NCI-H526 (cell line): ENCODE measurements at regions not wholly inside any gene's neighbourhood (a gene's known extent, or its start where the extent isn't known, plus 50 kb on each side); places are given as distances from the start of the nearest gene placed in this dataset.

Experiments
- DNase-seq, 2 experiments: peaks; one replicate each; lab custom pipeline; 2025; lab: John Stamatoyannopoulos, UW

DNA sequence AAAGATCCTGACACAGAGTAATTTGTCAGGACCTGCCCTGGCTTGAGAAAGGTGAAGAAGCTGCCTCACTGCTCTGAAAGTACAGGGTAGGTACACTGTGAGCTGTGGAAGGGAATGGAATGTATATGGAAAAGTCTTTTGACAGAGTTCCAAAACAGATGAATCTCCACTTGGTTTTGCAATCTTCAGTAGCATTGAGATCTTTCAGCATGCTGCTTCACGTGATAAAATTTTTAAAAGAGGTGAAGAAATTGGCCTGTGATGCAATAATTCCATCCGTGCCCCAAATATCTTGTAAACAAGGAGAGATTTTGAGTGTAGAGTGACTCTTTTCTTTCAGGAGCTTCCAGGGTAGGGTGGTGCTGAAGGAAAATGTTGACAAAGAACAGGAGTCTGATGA is 123.1 kb downstream of the OSR1 start:
- DNase-seq, result no peak

DNA sequence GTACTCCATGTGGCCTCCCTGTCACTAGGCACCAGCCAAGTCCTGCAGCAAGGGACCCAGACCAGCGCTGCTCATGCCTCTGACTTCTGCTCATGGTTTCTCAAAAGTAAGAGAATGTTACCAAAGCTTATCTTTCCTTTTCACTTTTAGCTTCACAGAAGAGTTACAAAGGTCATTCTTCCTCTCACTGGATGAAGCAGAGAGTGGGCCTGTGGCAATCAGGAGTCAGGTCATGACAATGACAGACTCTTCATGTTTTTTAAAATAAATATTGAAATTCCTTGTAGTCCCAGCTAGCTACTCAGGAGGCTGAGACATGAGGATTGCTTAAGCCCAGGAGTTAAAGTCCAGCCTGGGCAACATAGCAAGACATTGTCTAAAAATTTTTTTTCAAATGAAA is 126.1 kb downstream of the OSR1 start:
- DNase-seq, result no peak

DNA sequence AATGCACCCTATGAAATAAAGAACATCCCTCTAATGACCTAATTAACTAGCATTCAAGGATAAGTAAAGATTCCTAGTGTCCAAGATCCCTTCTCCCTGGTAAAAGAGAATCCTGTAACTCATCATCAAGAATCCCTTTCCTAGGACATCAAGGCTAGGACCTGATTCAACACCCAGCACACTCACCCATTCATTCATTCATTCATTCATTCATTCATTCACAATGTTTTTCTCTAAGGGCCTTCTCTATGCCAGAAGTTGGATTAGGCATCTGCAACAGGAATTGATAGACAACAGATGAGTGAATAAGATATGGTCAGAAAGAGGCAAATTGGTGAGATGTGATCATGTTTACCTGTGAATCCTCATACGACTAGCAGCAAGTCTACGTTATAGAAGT is 126.8 kb downstream of the OSR1 start:
- no peak for DNase-seq

DNA sequence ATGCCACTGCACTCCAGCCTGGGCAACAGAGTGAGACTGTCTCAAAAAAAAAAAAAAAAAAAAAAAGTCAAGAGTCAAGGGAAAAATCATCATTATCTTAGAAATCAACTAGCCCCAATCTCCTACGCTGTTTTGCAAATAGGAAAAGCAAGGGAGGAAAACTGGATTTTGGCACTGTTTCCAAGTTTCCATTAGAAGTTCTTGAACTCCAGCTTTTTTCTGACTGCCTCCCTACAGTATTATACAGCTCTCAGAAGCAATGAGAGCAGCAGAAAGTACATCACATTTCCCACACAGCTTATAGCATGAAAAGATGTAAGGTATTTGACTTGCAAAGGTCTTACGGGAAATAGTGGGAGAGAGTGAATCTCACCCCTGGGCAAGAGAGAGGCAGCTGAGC is 127.8 kb downstream of the OSR1 start:
- DNase-seq, result no peak

DNA sequence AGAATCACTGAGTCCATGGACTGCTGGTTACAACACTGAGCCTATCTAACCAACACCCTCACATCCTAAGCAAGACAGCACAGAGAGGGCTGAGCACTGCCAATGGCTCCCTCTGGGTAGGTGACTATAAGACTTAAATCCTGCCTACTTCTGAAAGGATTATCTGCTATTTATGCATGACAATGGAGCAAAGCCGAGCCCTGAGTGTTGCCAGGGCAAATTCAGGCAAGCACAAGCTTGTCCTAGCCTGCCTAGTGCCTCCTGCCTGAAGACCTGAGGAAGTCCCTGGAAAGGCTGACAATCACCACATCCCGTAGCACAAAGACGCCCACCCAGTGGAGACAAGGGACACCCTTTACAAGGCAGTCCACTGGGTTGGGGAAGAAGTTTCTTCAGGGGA is 129.7 kb downstream of the OSR1 start:
- peak in 1 of 2 experiments; percentile 55 for DNase-seq

DNA sequence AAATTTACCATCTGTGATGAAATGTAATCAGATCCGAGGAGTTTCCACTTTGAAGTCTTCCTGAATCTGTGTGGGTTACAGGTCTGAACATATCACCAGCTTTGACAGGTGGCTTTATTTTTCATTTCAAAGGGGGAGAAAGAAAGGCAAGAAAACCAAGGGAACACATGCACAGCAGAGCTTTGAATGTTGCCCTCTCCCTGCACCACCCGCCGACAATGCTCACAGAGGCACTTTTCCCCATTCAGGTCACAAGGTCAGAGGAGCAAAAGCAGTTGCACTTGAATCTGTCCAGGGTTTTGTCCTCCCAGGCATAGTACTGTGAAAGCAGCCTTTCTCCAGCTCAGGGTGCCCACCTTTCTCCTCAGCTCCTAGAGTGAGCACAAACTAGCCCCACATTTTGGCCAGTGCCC is 130.2 kb downstream of the OSR1 start:
- DNase-seq, result no peak

DNA sequence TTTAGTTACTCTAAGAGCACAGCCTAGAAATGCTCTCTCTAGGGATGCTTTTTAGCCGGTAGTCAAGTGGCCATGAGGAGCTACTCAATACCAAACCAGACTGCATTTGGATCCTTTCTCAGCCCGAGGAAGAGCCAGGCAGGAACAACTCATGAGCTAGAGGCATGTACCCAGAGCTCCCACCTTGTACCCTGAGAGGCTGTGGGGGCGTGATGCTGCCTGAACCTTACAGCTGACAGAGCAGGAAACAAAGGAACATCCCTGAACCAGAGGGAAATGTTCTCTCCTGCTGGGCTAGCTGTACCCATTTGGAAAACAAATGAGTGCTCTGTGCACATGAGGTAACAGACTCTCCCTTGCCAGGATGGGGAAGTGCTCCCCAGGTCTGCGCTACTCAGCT is 131.6 kb downstream of the OSR1 start:
- DNase-seq, result no peak

DNA sequence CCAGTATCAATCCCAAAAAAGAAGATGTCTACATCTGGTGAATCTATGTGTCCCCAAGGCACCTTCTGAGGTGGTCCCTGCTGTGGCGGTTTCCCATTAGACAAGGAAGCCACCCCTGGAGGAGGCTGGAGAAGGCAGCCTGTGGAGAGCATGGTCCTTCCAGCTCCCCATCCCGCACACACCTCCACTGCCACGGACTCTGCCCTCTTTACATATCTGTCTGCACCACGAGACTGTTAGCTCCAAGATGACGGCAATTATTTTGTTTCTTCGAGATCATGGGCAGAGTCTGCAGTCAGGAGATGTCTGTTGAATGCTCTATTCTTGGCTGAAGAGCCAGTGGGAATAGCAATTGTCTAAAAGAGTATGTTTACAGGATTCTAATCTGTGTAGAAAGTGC is 132.0 kb downstream of the OSR1 start:
- DNase-seq, result no peak

DNA sequence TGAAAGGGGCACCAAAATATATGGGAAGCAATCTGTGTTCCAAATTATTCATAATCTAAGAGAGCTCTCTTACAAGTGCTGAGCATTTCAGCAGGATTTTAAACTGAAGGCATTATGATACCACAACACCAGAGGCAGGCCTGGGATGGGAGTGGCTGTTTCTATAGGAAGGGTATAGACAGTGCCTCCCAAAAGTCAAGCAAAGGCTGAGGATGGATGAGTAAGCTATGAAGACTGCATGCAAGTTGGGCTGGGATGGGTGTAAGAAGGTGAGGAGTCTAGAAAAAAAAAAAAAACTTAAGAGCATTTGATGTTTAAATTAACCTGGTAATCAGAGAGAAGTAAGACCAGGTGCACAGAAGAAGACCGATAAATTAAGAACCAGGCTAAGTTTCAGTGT is 132.5 kb downstream of the OSR1 start:
- DNase-seq, result no peak

DNA sequence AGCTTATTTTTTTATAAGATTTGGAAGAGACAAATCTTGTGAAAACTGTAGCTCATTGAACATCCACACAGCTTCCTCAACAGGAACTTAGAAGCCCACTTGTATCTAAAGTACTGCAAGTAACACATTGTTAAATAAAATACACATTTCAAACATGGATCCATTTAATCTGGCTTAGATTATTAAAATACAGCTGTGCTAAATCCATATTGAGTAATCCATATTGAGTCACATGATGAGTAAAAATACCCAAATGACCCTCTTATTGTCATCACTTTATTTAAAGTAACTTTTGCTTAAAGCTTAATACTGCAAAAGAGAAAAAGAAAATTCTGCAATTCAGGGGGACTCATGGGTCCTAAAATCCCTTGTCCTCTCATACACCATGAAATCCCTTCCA is 133.3 kb downstream of the OSR1 start:
- DNase-seq, result no peak

DNA sequence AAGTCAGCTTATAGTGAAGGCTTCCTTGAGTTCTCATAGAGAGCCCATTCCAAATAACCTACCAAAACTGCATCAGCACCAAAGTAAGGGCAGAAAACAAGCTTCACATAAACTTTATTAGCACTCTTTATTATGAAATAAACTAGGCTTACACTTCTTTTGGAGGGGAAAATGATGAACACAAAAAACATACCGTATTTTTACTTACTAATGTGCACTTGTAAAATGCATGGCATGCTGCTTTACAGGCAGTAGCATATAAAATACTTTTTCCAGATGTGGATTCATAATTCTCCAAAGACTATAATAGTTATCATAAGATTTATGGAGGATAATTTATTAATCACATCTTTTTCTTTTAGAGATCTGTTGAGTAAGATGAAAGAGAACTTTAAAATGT is 133.9 kb downstream of the OSR1 start:
- DNase-seq, result no peak

DNA sequence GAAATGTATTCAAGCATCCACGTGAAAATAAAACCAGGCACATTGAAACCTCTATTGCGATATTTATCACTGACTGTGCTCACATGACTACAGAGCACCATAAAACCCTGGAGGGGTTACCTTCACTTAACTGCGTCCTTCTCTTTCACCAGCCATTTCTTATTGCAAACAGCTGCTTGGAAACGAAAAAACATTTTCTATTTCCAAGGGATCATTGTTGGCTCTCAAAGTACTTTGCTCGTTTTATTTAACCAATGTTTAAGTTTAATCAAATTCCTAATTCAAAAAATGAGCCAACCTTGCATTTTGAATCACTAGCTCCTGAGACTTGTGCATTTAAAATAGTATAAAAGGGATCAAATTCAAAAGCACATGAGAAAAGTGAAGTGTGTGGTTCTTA is 134.4 kb downstream of the OSR1 start:
- no peak for DNase-seq

DNA sequence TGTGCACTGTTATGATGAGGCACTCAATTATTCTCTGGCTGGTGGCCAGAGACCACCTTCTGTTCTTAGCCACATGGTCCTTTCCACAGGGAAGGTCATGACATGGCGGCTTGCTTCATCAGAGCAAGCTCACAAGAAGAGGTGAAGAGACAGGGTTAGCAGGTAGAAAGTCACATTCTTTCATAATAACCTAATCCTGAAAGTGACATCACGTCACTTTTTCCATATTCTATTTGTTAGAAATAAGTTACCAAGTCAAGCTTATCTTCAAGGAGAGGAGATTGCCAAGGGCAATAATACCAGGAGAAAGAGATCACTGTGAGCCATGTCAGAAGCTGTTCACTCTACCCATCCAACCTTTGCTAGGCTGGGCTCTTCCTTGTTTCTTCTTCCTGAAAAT is 139.4 kb downstream of the OSR1 start:
- DNase-seq, result no peak

DNA sequence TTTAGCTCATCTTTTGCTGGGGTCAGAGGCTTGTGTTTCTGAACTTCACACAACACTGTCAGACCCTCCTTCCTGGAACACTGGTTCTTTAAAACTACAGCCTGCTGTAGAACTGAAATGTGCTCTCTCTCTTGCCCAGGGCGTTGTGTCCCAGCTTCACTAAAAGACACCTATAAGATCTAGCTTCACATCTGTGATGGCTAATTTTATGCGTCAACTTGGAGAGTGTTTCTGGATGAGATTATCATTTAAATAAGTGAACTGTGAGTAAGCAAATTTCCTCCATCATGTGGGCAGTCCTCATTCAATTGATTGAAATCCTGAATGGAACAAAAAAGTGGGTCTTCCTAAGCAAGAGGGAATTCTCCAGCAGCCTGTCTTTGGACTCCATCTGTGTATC is 140.3 kb downstream of the OSR1 start:
- DNase-seq, result no peak

DNA sequence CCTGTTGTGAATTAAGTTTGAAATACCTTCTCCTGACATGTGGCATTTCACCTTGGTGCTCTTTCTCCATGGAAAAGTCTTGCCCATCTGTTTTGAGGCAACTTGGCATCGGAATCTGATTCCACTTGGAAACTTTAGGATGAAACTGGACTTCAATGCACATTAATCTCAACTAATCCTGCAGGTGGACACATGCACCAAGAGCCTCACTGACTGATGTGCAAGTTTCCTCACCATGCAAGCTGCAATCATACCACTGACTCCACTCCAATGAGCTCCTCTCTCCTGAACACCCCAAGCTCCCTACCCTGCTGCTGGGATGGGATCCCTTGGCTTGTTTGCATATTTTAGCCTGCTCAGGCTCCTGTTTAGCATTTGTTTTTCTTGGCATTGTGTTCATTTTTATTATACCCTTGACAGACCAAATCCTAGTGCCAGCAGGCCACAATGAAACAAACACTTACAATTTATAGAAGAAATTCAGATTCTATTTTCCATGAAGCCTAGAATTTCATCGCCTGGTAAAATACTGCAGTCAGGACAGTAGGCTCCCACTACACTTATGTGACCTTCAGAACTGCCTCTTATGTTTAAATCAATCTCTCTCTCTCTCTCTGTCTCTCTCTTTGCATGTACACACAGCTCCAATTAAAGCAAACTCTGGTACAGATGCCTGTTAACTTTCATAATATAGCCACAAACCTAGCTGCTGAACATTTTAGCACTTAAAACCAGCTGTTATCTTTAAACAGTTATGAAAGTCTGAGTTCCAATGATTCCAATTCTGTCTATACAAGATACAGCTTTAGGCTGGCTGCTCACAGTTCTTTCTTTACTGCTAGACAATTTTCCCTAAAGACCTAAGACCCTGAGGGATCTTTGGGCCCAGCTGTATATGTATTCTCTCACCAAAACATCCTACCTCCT is 141.5 kb downstream of the OSR1 start:
- DNase-seq, result peak in 1 of 2 experiments; percentile 18

DNA sequence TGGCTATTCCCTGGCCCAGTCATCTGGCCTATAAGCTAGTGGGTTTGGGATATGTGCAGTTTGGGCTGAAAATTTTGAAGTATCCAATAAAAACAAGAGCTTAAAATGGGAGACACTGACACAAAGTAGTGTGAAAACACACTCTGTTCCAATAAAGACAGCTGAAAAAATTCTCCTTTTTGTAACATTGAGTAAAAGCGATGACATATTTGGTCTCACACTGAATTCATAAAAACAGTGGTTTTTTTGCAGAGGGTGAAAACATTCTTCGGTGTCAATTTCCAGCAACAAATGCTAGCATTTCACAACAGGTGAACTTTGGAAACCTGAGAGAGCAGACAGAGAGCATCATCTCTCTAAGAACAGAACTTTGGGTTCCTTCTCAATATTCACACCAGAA is 142.2 kb downstream of the OSR1 start:
- no peak for DNase-seq

DNA sequence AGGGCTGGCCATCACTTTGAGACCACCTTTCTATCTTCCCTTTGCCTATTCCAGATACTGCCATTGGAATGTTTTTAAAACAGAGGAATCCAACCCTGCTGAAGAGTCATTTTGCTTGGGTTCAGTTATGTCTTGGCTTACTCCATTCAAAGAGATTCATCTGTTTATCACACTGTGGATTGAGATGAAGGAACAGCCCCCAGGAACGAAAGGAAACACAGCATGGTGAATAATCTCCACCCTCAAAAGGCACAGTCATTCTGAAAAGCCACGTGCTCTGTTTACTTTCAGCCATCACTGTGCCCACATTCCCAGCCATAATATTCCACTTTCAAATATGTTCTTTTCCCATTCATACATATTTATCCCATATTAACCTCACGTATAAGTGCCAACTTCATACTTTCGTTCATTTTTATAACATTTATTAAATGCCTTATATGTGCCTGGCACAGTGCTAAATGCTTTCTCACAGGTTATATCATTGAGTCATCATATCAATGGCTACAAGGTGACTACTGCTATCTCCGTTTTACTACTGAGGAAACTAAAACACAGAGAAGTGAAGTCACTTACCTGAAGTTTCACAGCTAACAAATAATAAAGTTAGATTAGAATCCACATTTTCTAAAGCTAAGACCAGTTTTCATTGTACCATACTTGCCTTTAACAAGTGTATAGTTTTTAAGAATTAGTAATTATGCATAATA is 143.6 kb downstream of the OSR1 start:
- DNase-seq, result no peak

DNA sequence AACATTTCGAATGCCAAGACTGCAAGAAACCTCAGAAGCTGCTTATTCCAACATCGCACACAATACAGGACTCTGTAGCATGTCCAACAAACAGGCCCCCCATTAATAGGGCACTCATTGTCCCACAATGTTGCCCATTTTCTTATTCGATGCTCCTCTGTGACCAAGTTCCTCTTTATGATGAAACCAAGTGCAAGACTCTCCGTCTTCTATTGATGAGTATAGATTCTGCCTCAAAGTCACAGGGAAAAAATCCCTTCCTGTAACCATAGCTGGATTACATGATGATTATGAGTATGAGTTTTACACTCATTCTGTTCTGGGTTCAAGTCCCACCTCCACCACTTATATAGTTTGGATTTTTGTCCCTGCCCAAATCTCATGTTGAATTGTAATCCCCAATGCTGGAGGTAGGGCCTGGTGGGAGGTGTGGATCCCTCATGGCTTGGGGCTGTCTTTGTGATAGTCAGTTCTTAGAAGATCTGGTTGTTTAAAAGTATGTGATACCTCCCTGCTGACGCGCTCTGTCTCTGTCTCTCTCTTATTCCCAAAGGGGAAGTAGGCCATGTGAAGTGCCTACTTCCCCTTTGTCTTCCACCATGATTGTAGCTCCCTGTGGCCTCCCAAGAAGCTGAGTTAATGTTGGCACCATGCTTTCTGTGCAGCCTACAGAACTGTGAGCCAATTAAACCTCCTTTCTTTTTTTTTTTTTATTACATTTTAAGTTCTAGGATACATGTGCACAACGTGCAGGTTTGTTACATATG is 148.7 kb downstream of the OSR1 start:
- DNase-seq, result no peak

DNA sequence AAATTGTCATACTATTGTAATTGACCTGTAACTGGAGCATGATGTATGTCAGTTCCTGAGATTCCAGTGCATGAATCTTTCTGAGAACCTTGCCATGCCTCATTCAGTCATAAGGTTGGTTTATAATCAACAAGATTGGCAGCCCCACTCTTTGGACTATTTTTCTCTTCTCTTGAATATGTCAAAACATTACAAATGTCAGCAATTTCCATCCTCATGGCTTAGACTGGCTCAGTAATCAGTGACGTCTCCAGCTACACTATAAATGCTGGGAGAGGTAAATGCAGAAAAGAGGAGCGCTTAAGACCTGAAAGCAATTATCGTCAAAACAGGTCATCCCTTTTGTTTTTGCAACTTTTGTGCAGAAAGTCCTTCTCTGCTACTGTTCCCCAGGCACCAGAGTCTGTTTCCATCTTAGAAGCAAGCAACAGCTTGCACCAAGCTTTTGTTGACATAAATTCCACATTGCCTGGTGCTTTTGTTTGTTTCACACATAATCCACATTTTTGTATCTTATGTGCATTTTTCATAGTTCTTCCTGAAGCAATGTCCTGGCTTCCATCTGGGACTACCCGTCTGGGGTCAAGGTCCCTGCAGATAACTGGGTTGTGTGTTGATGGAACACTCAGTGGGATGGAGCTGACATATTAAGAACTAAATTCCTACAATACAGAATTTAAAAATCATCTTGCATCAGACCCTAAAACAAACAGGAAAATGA is 149.8 kb downstream of the OSR1 start:
- DNase-seq, result no peak

DNA sequence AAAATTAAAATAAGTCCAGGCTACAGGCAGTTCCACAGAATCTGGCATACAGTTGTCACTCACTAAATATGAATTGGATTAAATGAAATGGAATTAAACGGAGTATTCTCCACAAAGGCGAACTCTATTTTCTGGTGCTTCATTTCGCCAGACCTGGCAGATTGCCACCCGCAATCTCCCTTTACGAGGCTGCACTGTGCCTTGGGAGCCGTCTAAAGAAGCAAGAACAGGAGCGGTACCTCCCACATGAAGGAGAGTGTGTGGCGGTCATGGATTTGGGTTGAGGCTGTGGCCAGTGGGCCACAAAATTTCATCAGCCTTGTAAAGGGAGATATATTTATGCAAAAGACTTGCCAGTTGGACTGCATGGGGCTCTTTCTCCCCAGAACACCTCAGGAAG is 151.0 kb downstream of the OSR1 start:
- DNase-seq, result no peak

DNA sequence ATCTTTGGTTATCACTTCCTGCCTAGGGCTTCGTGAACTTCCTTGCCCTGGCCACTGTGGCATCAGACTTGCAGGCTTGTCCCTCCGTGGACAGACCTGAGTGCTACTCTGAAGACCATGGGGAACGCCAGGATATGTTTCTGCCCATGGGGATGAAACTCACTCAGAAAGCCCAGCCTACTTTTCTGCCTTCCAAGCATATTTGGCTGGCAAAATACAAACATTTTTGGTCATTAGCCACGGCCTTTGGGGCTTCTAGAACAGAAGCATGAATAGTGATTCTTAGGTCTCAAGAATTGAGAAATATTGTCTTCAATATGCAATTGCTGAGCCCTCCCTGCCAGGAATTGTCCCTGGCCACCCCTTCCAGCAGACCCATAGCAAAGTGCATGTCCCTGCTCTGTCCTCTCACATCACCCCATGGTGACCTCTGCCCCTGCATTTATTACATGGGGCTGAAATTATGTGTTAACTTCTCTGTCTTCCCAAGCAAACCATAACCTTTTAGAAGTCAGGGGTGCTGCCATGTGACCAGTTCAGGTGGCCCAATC is 152.4 kb downstream of the OSR1 start:
- no peak for DNase-seq

DNA sequence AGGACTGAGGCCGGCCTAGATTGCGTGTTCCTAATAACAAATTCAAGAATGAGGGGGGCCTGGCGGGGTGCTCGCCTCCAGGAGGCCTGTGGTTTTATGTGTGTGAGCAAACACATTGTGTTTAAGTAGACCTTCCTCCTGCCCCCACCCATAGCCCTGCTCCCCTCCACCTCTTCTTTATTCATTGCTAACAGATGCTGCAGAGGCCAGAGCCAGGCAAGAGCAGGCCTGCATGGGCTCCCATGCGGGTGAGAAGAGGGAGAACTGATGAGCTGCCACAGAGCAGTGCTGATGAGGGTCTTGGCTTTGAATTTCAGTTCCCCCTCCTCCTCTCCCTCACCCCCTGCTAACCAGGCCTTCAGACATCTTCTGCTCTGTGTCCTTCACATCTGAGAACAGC is 154.6 kb downstream of the OSR1 start:
- DNase-seq, result no peak
